CD4-positive, alpha-beta T cell treated with Interleukin-4 for 4 hours (primary cell): ENCODE measurements at regions not wholly inside any gene's neighbourhood (a gene's known extent, or its start where the extent isn't known, plus 50 kb on each side); places are given as distances from the start of the nearest gene placed in this dataset.

Experiments used
- DNase-seq: peaks from one replicate; pipeline ENCODE4 v3.0.0-alpha.2; 2020

- DNase-seq = no peak
These were observed 451.3 kb downstream of the NTRK3 start for GRCh38 chr15:87805117-87805820.

GRCh38 chr15:87804451-87804850, 452.1 kb downstream of the NTRK3 start:
- no peak for DNase-seq

- no peak for DNase-seq
These were observed 456.7 kb downstream of the NTRK3 start for GRCh38 chr15:87799838-87800237.

GRCh38 chr15:87799428-87799827, 457.1 kb downstream of the NTRK3 start:
- DNase-seq = no peak

GRCh38 chr15:87793725-87794124, 462.8 kb downstream of the NTRK3 start:
- no peak for DNase-seq

- DNase-seq = no peak
These were observed 464.1 kb downstream of the NTRK3 start for GRCh38 chr15:87792250-87793040.

GRCh38 chr15:87781959-87782625, 474.4 kb downstream of the NTRK3 start:
- DNase-seq = no peak

GRCh38 chr15:87779746-87780145, 476.8 kb downstream of the NTRK3 start:
- no peak for DNase-seq

GRCh38 chr15:87778358-87778757, 478.2 kb downstream of the NTRK3 start:
- no peak for DNase-seq

GRCh38 chr15:87777054-87777561, 479.4 kb downstream of the NTRK3 start:
- DNase-seq = no peak

GRCh38 chr15:87767516-87767915, 489.0 kb downstream of the NTRK3 start:
- no peak for DNase-seq

- DNase-seq = no peak
These were observed 491.9 kb downstream of the NTRK3 start for GRCh38 chr15:87764461-87765240.

GRCh38 chr15:87763837-87764236, 492.7 kb downstream of the NTRK3 start:
- DNase-seq = no peak

- peak; percentile 2 for DNase-seq
These were observed 494.6 kb downstream of the NTRK3 start for GRCh38 chr15:87761736-87762509.

- no peak for DNase-seq
These were observed 495.8 kb downstream of the NTRK3 start for GRCh38 chr15:87760547-87761314.

- DNase-seq = no peak
These were observed 497.6 kb downstream of the NTRK3 start for GRCh38 chr15:87758794-87759418.

GRCh38 chr15:87757084-87757483, 499.5 kb downstream of the NTRK3 start:
- DNase-seq = no peak

- no peak for DNase-seq
These were observed 500.5 kb downstream of the NTRK3 start for GRCh38 chr15:87756072-87756471.

GRCh38 chr15:87755226-87755625, 501.3 kb downstream of the NTRK3 start:
- no peak for DNase-seq

- DNase-seq = no peak
These were observed 503.0 kb downstream of the NTRK3 start for GRCh38 chr15:87753539-87753938.
